ENCODE measurements at regions not wholly inside any gene's neighbourhood (a gene's known extent, or its start where the extent isn't known, plus 50 kb on each side); places are given as distances from the start of the nearest gene placed in this dataset.

- no peaks in the 10 kb centered on the region for H3K9me2 ChIP-seq (ENCODE audit: insufficient read depth, low read length)
- no peaks in the 10 kb centered on the region for H3F3A ChIP-seq (ENCODE audit: insufficient read depth, low read length, poor library complexity, severe bottlenecking)
- H3K4me3 ChIP-seq (ENCODE audit: low read length), result no peak overlapping the region
- no peak overlapping the region for H3K9ac ChIP-seq (ENCODE audit: low read length)
- no peaks in the 10 kb centered on the region for H3K36me3 ChIP-seq (ENCODE audit: insufficient read depth, low read length)
- H4K20me1 ChIP-seq (ENCODE audit: insufficient read depth), result no peaks in the 10 kb centered on the region
- no peak overlapping the region for H2AFZ ChIP-seq (ENCODE audit: low read depth, low read length)
- TF ChIP-seq SMC3 (conservative IDR thresholded peaks at IDR 0.05; ENCODE audit: poor library complexity) (no peak), EP300 (conservative IDR thresholded peaks at IDR 0.05; ENCODE audit: poor library complexity, severe bottlenecking) (no peak), TAF1 (IDR thresholded peaks at IDR 0.05; ENCODE audit: low read depth) (no peak), CTCF (IDR thresholded peaks at IDR 0.05; ENCODE audit: poor library complexity, severe bottlenecking) (no peak), POLR2AphosphoS5 (IDR thresholded peaks at IDR 0.05) (no peak), EZH2 (IDR thresholded peaks at IDR 0.05; ENCODE audit: borderline replicate concordance, insufficient read depth, low read length, poor library complexity, severe bottlenecking) (no peak), REST (IDR thresholded peaks at IDR 0.05; ENCODE audit: borderline replicate concordance) (no peak), RAD21 (conservative IDR thresholded peaks at IDR 0.05) (no peak), MXI1 (conservative IDR thresholded peaks at IDR 0.05; ENCODE audit: poor library complexity, severe bottlenecking) (no peak)
- no peak overlapping the region for H3K27ac ChIP-seq (ENCODE audit: low read length)
- no peak overlapping the region for H3K4me2 ChIP-seq (ENCODE audit: low read length)
- no peaks in the 10 kb centered on the region for H3K79me2 ChIP-seq (replicated peaks; ENCODE audit: insufficient read depth, low read length)
- no peaks in the 10 kb centered on the region for H3K27me3 ChIP-seq (ENCODE audit: insufficient read depth, low read depth, low read length)
- H3K9me3 ChIP-seq (ENCODE audit: low read length), result no peaks in the 10 kb centered on the region
These were observed 131.0 kb downstream of the SP3 start for GRCh38 chr2:173834141-173834540.

- TF ChIP-seq EZH2 (IDR thresholded peaks at IDR 0.05; ENCODE audit: borderline replicate concordance, insufficient read depth, low read length, poor library complexity, severe bottlenecking), result no peak
- TF ChIP-seq POLR2AphosphoS5 (IDR thresholded peaks at IDR 0.05), result no peak
- TF ChIP-seq MXI1 (conservative IDR thresholded peaks at IDR 0.05; ENCODE audit: poor library complexity, severe bottlenecking), result no peak
- TF ChIP-seq EP300 (conservative IDR thresholded peaks at IDR 0.05; ENCODE audit: poor library complexity, severe bottlenecking), result no peak
- TF ChIP-seq SMC3 (conservative IDR thresholded peaks at IDR 0.05; ENCODE audit: poor library complexity), result no peak
- no peak for TF ChIP-seq CTCF (IDR thresholded peaks at IDR 0.05; ENCODE audit: poor library complexity, severe bottlenecking)
- no peak for TF ChIP-seq REST (IDR thresholded peaks at IDR 0.05; ENCODE audit: borderline replicate concordance)
- no peak for TF ChIP-seq RAD21 (conservative IDR thresholded peaks at IDR 0.05)
- TF ChIP-seq TAF1 (IDR thresholded peaks at IDR 0.05; ENCODE audit: low read depth), result no peak
- H3K27me3 ChIP-seq (ENCODE audit: insufficient read depth, low read depth, low read length), result no peaks in the 10 kb centered on the region
- H3K4me3 ChIP-seq (ENCODE audit: low read length), result no peak overlapping the region
- H3K79me2 ChIP-seq (replicated peaks; ENCODE audit: insufficient read depth, low read length), result no peaks in the 10 kb centered on the region
- H2AFZ ChIP-seq (ENCODE audit: low read depth, low read length), result no peak overlapping the region
- H3K9me3 ChIP-seq (ENCODE audit: low read length), result no peaks in the 10 kb centered on the region
- H3K9ac ChIP-seq (ENCODE audit: low read length), result no peak overlapping the region
- H3K27ac ChIP-seq (ENCODE audit: low read length), result no peak overlapping the region
- H3K9me2 ChIP-seq (ENCODE audit: insufficient read depth, low read length), result no peaks in the 10 kb centered on the region
- no peaks in the 10 kb centered on the region for H4K20me1 ChIP-seq (ENCODE audit: insufficient read depth)
- no peaks in the 10 kb centered on the region for H3F3A ChIP-seq (ENCODE audit: insufficient read depth, low read length, poor library complexity, severe bottlenecking)
- H3K36me3 ChIP-seq (ENCODE audit: insufficient read depth, low read length), result no peaks in the 10 kb centered on the region
- no peak overlapping the region for H3K4me2 ChIP-seq (ENCODE audit: low read length)
These were observed 129.4 kb downstream of the SP3 start for GRCh38 chr2:173835726-173836125.

Data from neural cell (in vitro differentiated cells).